HepG2 (cell line): ENCODE measurements at regions not wholly inside any gene's neighbourhood (a gene's known extent, or its start where the extent isn't known, plus 50 kb on each side); places are given as distances from the start of the nearest gene placed in this dataset.

Source experiments
- AHR ChIP-seq: IDR thresholded peaks from 2 replicates; pipeline ENCODE4 v1.6.1; 2018; ENCODE audit warnings: missing genetic modification reagents, missing compliant biosample characterization
- FIP1L1 ChIP-seq: fragments of 200-400 bp; formaldehyde crosslinking; IDR thresholded peaks from 2 replicates; pipeline ENCODE4 v1.6.1; 2018; ENCODE audit warnings: low read depth, mild to moderate bottlenecking, low read length, moderate library complexity, borderline replicate concordance; ENCODE audit not compliant: insufficient read depth
- HCFC1 ChIP-seq: fragments of 150-350 bp; IDR thresholded peaks from 2 replicates; pipeline ENCODE4 v1.6.1; 2014; ENCODE audit warnings: low read depth, low read length
- HNF4G ChIP-seq, 2 experiments: sonication (generic) in 1 of 2; formaldehyde crosslinking in 1 of 2; IDR thresholded peaks; 2 replicates each; pipeline versions ENCODE4 v1.4.0 to v1.6.1; 2011 to 2020; ENCODE audit warnings: borderline replicate concordance in 2 of 2, low read depth in 2 of 2, mild to moderate bottlenecking in 2 of 2, low read length in 1 of 2, missing genetic modification reagents in 1 of 2, moderate library complexity in 1 of 2
- HNRNPUL1 ChIP-seq: fragments of 200-400 bp; formaldehyde crosslinking; IDR thresholded peaks from 2 replicates; pipeline ENCODE4 v1.6.1; 2017; ENCODE audit warnings: low read depth, mild to moderate bottlenecking, low read length, moderate library complexity
- JARID2 ChIP-seq: sonication (generic); formaldehyde crosslinking; IDR thresholded peaks from 2 replicates; pipeline ENCODE4 v1.8.1; 2023; ENCODE audit warnings: missing genetic modification reagents, inconsistent platforms; ENCODE audit not compliant: insufficient replicate concordance
- LBX2 ChIP-seq: sonication (generic); formaldehyde crosslinking; IDR thresholded peaks from 2 replicates; pipeline ENCODE4 v1.5.0; 2020; ENCODE audit warnings: missing genetic modification reagents, mild to moderate bottlenecking, borderline replicate concordance
- MAZ ChIP-seq, 2 experiments: sonication (generic) in 1 of 2; formaldehyde crosslinking in 1 of 2; IDR thresholded peaks; 2 replicates each; pipeline versions ENCODE4 v1.5.0 to v1.6.1; 2012 to 2020; ENCODE audit warnings: low read depth in 2 of 2, mild to moderate bottlenecking in 2 of 2, borderline replicate concordance in 1 of 2, improper control_type of control experiment in 1 of 2, low read length in 1 of 2, missing genetic modification reagents in 1 of 2, moderate library complexity in 1 of 2
- NFAT5 ChIP-seq: sonication (generic); formaldehyde crosslinking; IDR thresholded peaks from 2 replicates; pipeline ENCODE4 v1.4.0; 2020; ENCODE audit warnings: missing genetic modification reagents
- NFIB ChIP-seq: sonication (generic); formaldehyde crosslinking; IDR thresholded peaks from 2 replicates; pipeline ENCODE4 v1.9.0; 2021; ENCODE audit warnings: missing genetic modification reagents, mild to moderate bottlenecking, borderline replicate concordance
- RCOR2 ChIP-seq: IDR thresholded peaks from 2 replicates; pipeline ENCODE4 v1.6.1; 2016; ENCODE audit warnings: missing biosample characterization, missing genetic modification reagents
- RELA ChIP-seq: sonication (generic); formaldehyde crosslinking; IDR thresholded peaks from 2 replicates; pipeline ENCODE4 v1.4.0; 2020; ENCODE audit warnings: missing genetic modification reagents
- RORA ChIP-seq: sonication (generic); formaldehyde crosslinking; IDR thresholded peaks from 2 replicates; pipeline ENCODE4 v1.5.0; 2020; ENCODE audit warnings: mild to moderate bottlenecking, missing genetic modification reagents, moderate library complexity
- SIX1 ChIP-seq: sonication (generic); formaldehyde crosslinking; IDR thresholded peaks from 2 replicates; pipeline ENCODE4 v1.4.0; 2020; ENCODE audit warnings: missing genetic modification reagents, borderline replicate concordance
- SIX4 ChIP-seq: sonication (generic); formaldehyde crosslinking; IDR thresholded peaks from 2 replicates; pipeline ENCODE4 v1.4.0; 2020; ENCODE audit warnings: missing genetic modification reagents
- ZNF383 ChIP-seq: sonication (generic); formaldehyde crosslinking; IDR thresholded peaks from 2 replicates; pipeline ENCODE4 v1.4.0; 2020; ENCODE audit warnings: missing genetic modification reagents, mild to moderate bottlenecking, borderline replicate concordance
- ZNF530 ChIP-seq: sonication (generic); formaldehyde crosslinking; IDR thresholded peaks from 2 replicates; pipeline ENCODE4 v1.5.0; 2020; ENCODE audit warnings: low read depth, mild to moderate bottlenecking, missing genetic modification reagents
- ZNF609 ChIP-seq: sonication (generic); formaldehyde crosslinking; IDR thresholded peaks from 2 replicates; pipeline ENCODE4 v1.4.0; 2020; ENCODE audit warnings: mild to moderate bottlenecking, missing genetic modification reagents, borderline replicate concordance
- ZNF788 ChIP-seq: sonication (generic); formaldehyde crosslinking; IDR thresholded peaks from 2 replicates; pipeline ENCODE4 v1.5.0; 2020; ENCODE audit warnings: mild to moderate bottlenecking, missing genetic modification reagents, borderline replicate concordance
- ZNF891 ChIP-seq: sonication (generic); formaldehyde crosslinking; IDR thresholded peaks from 2 replicates; pipeline ENCODE4 v1.5.0; 2020; ENCODE audit warnings: mild to moderate bottlenecking, missing genetic modification reagents

- TF ChIP-seq SIX4 (no peak), HCFC1 (no peak), RORA (CRISPR knock-in tag) (no peak), LBX2 (no peak), ZNF609 (CRISPR knock-in tag) (no peak), RCOR2 (CRISPR knock-in tag) (no peak), NFIB (CRISPR knock-in tag) (no peak), MAZ (IDR thresholded peaks at IDR 0.05; ENCODE audit: borderline replicate concordance, low read depth, low read length) (no peak), MAZ (CRISPR knock-in tag; IDR thresholded peaks at IDR 0.05; ENCODE audit: low read depth) (no peak), HNF4G (IDR thresholded peaks at IDR 0.05; ENCODE audit: borderline replicate concordance, low read depth, low read length) (no peak), HNF4G (CRISPR knock-in tag; IDR thresholded peaks at IDR 0.05; ENCODE audit: borderline replicate concordance, low read depth) (no peak), ZNF891 (no peak), NFAT5 (no peak), SIX1 (CRISPR knock-in tag) (no peak), ZNF530 (CRISPR knock-in tag) (no peak), HNRNPUL1 (no peak), FIP1L1 (no peak), ZNF383 (CRISPR knock-in tag) (no peak), ZNF788 (CRISPR knock-in tag) (no peak), AHR (CRISPR knock-in tag) (no peak), JARID2 (no peak), RELA (CRISPR knock-in tag) (no peak)
These were observed 74.9 kb downstream of the SLC25A47 start (continued) for GRCh38 chr14:100398044-100398443.
